GM18520 (cell line): ENCODE measurements at regions not wholly inside any gene's neighbourhood (a gene's known extent, or its start where the extent isn't known, plus 50 kb on each side); places are given as distances from the start of the nearest gene placed in this dataset.

Source experiments
- ATAC-seq: cut with Tn5 transposase; IDR thresholded peaks from one replicate; pipeline ENCODE4 v1.9.1; 2021; ENCODE audit not compliant: unreplicated experiment

GRCh38 chr1:232682248-232682647, 52.3 kb upstream of the SIPA1L2 start:
- no peak for ATAC-seq

GRCh38 chr1:232684371-232685105, 54.6 kb upstream of the SIPA1L2 start:
- ATAC-seq = no peak

GRCh38 chr1:232686346-232686745, 56.4 kb upstream of the SIPA1L2 start:
- ATAC-seq = no peak

GRCh38 chr1:232687304-232687703, 57.4 kb upstream of the SIPA1L2 start:
- ATAC-seq = no peak

GRCh38 chr1:232687728-232688127, 57.8 kb upstream of the SIPA1L2 start:
- no peak for ATAC-seq

GRCh38 chr1:232688398-232688797, 58.5 kb upstream of the SIPA1L2 start:
- no peak for ATAC-seq

GRCh38 chr1:232689711-232690110, 59.8 kb upstream of the SIPA1L2 start:
- ATAC-seq = no peak

- no peak for ATAC-seq
Measured at GRCh38 chr1:232690285-232690935, 60.5 kb upstream of the SIPA1L2 start.

GRCh38 chr1:232694475-232694874, 64.5 kb upstream of the SIPA1L2 start:
- ATAC-seq = no peak

GRCh38 chr1:232695621-232696385, 65.9 kb upstream of the SIPA1L2 start:
- no peak for ATAC-seq

GRCh38 chr1:232696466-232696865, 66.5 kb upstream of the SIPA1L2 start:
- no peak for ATAC-seq

GRCh38 chr1:232697187-232697822, 67.4 kb upstream of the SIPA1L2 start:
- ATAC-seq = no peak

GRCh38 chr1:232699814-232700213, 69.9 kb upstream of the SIPA1L2 start:
- ATAC-seq = peak; percentile 45

- no peak for ATAC-seq
Measured at GRCh38 chr1:232702911-232703310, 73.0 kb upstream of the SIPA1L2 start.

- ATAC-seq = no peak
Measured at GRCh38 chr1:232704256-232704655, 74.3 kb upstream of the SIPA1L2 start.

- ATAC-seq = no peak
Measured at GRCh38 chr1:232704694-232705680, 75.1 kb upstream of the SIPA1L2 start.

- ATAC-seq = no peak
Measured at GRCh38 chr1:232705815-232706575, 76.1 kb upstream of the SIPA1L2 start.

GRCh38 chr1:232707142-232707541, 77.2 kb upstream of the SIPA1L2 start:
- ATAC-seq = no peak

GRCh38 chr1:232709386-232709785, 79.5 kb upstream of the SIPA1L2 start:
- ATAC-seq = no peak

- no peak for ATAC-seq
Measured at GRCh38 chr1:232711996-232712395, 82.1 kb upstream of the SIPA1L2 start.
